SKM-1 treated with dmso at 0.1 percent for 144 hours (cell line): ENCODE measurements at regions not wholly inside any gene's neighbourhood (a gene's known extent, or its start where the extent isn't known, plus 50 kb on each side); places are given as distances from the start of the nearest gene placed in this dataset.
A peak's percentile ranks its signal among the peaks of the same experiment; 100 is the strongest.

Source experiments
- DNase-seq: peaks from one replicate; lab custom pipeline; 2025; ENCODE audit not compliant: unreplicated experiment; lab: John Stamatoyannopoulos, UW

- DNase-seq = no peak
These were observed 87.9 kb downstream of the RHOU start for GRCh38 chr1:228823200-228823599.

- no peak for DNase-seq
These were observed 89.1 kb downstream of the RHOU start for GRCh38 chr1:228824366-228824765.

GRCh38 chr1:228825041-228825440 is 89.8 kb downstream of the RHOU start:
- no peak for DNase-seq

DNA sequence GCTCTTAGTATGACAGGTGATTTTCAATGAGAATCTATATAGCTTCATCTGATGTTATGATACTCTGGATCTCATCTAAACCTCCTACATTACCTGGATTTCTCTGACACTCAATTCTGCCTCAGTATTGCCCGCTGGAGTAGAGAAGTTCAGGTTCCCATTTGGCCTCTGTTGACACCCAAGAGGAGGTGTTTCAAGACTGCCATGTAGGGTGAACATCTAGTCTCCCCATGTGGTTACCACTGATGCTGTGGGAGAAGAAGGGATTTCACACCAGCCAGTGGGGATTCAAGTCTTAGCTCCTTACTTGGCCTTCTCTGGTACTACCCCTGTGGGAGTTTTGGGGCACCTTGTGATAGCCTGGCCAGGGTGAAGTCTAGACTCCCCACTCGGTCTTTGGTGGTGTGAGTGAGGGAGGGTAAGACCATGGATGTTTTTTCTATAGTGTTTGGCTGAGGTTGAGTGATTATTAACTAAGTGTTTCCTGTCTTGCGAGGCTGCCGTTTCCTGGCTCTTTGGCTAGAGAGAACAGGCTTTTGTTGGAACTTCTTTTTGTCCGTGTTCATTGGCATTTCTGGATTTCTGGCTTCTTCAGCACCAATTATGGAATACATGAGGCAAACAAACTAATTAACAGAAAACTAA is 90.7 kb downstream of the RHOU start:
- DNase-seq = no peak

- no peak for DNase-seq
These were observed 91.7 kb downstream of the RHOU start for GRCh38 chr1:228827019-228827418.

DNA sequence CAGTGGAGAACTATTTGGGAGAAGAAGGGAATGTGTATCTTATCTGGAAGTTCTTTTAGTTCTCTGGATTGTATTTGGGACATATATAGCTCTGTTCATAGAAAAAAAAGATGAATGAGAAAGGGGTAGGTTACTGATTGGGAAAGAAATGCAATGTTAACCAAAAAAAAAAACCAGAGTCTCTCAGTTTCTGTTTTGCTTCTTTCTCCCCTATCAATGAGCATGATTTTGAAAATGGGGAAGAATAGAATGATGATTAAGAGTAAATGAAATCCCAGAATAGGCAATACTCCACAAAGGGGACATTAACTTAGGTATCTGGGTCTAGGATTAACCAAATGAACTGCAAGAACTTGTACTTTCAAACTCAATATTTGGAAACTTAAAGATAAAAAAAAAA is 92.9 kb downstream of the RHOU start:
- DNase-seq = no peak

GRCh38 chr1:228830185-228830953 is 95.1 kb downstream of the RHOU start:
- no peak for DNase-seq

GRCh38 chr1:228830954-228831481 is 95.7 kb downstream of the RHOU start:
- DNase-seq = peak; percentile 10

DNA sequence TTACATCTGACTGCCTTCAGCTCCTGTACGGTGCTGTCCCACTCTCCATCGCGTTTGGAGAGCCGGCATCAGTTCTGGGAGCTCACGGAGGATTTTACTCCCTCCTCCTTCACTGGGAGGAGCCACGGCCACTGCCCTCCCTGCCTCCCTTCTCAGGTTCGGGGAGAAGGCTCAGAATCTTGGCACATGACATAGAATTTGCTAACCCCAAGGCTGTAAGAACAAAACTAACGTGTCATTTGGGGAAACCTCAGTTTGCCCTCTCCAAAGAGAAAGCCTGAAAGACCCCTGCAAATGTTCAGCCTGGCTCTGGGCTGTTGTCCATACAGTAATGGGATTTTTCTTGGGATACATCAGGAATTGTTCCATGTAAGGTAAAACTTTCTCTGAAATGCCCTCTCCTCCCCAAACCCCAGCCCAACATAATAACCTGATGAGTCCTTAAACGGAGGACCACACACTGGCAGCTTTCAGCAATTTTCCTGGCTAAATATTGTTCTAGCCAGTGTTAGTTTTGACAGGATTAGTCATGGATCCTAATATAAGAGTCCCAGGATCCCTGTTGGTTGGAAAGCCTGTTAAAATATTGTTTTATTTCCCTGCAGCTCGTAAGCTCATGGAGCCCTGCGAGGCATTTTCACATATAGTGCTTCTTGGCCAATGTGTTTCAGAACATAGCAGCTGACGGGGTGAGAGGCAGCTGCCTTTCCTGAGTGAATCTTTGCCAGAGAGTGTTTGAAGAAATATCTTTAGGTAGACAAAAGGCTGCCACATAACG is 98.8 kb downstream of the RHOU start:
- DNase-seq = no peak

- no peak for DNase-seq
These were observed 100.2 kb downstream of the RHOU start for GRCh38 chr1:228835456-228835855.

DNA sequence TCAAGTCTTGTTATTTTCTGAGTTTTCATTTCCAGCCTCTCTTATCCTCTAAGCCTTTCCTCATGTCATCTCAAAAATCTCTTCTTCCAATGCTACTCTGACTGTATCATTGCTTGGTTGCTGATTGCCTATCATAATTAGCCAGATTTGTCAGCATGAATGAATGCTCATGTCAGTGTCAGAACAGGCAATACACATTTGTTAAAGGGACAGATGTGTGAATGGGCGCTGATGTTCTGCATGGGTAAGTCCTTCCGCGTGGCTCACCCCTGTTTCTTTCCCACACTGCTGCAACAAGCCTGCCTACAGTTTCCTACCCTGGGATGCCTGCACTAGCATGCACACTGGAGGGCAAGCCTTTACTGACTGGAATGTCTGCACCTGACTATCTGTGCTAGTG is 100.6 kb downstream of the RHOU start:
- DNase-seq = no peak

- DNase-seq = no peak
These were observed 101.1 kb downstream of the RHOU start for GRCh38 chr1:228836427-228836826.

GRCh38 chr1:228837032-228837431 is 101.8 kb downstream of the RHOU start:
- DNase-seq = no peak

GRCh38 chr1:228837817-228838716 is 102.8 kb downstream of the RHOU start:
- DNase-seq = peak; percentile 93

GRCh38 chr1:228838717-228839500 is 103.6 kb downstream of the RHOU start:
- DNase-seq = no peak

DNA sequence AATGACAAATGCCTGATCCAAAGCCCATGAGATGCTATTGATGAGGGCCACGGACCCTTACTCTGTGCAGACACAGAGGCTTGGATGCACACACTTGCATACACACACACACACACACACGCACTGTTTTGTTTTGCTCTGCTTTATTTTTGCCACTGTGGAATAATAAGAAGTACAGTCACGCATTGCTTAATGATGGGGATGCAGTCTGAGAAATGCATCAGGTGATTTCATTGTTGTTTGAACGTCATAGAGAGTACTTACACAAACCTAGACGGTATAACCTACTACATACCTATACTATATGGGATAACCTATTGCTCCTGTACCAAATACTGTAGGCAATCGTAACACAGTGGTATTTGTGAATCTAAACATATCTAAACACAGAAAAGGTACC is 104.4 kb downstream of the RHOU start:
- DNase-seq = no peak

GRCh38 chr1:228841632-228842031 is 106.4 kb downstream of the RHOU start:
- no peak for DNase-seq

- no peak for DNase-seq
These were observed 107.0 kb downstream of the RHOU start for GRCh38 chr1:228842094-228842775.

DNA sequence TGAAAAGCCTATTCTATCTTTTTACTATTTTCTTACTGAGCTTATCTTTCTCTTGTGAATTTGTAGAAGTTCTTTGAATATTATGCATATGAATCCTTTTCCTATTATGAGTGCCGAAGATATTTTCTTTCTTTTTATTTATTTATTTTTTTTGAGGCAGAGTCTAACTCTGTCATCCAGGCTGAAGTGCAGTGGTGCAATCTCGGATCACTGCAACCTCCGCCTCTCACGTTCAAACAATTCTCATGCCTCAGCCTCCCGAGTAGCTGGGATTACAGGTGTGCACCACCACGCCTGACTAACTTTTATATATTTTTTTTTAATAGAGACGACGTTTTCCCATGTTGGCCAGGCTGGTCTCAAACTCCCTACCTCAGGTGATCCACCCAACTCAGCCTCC is 109.8 kb downstream of the RHOU start:
- no peak for DNase-seq
